Colon (tissue), 2 donors: ENCODE measurements at regions not wholly inside any gene's neighbourhood (a gene's known extent, or its start where the extent isn't known, plus 50 kb on each side); places are given as distances from the start of the nearest gene placed in this dataset.

Experiments used
- FAIRE-seq: peaks from 2 replicates; lab custom pipeline; 2012; peaks lifted over from hg19 to GRCh38; lab: Jason Lieb, UNC
- donor health status: control.
- donor health status: control.

GRCh38 chr14:97446087-97446486 is 648.9 kb downstream of the VRK1 start:
- FAIRE-seq = no peak

GRCh38 chr14:97452314-97452713 is 655.1 kb downstream of the VRK1 start:
- no peak for FAIRE-seq

GRCh38 chr14:97453991-97454390 is 656.8 kb downstream of the VRK1 start:
- FAIRE-seq = no peak

- no peak for FAIRE-seq
Measured at GRCh38 chr14:97456462-97456861, 659.3 kb downstream of the VRK1 start.

GRCh38 chr14:97456958-97457357 is 659.8 kb downstream of the VRK1 start:
- FAIRE-seq = no peak

GRCh38 chr14:97457575-97458085 is 660.4 kb downstream of the VRK1 start:
- FAIRE-seq = no peak

GRCh38 chr14:97458255-97458654 is 661.1 kb downstream of the VRK1 start:
- FAIRE-seq = no peak

GRCh38 chr14:97458661-97459579 is 661.7 kb downstream of the VRK1 start:
- no peak for FAIRE-seq

- FAIRE-seq = no peak
Measured at GRCh38 chr14:97462081-97462480, 664.9 kb downstream of the VRK1 start.

GRCh38 chr14:97468220-97468619 is 671.0 kb downstream of the VRK1 start:
- no peak for FAIRE-seq

- no peak for FAIRE-seq
Measured at GRCh38 chr14:97477353-97477752, 680.2 kb downstream of the VRK1 start.

GRCh38 chr14:97485201-97485600 is 688.0 kb downstream of the VRK1 start:
- no peak for FAIRE-seq

- FAIRE-seq = no peak
Measured at GRCh38 chr14:97486601-97487120, 689.5 kb downstream of the VRK1 start.

- no peak for FAIRE-seq
Measured at GRCh38 chr14:97489750-97490149, 692.6 kb downstream of the VRK1 start.

GRCh38 chr14:97490521-97491070 is 693.4 kb downstream of the VRK1 start:
- FAIRE-seq = no peak

- FAIRE-seq = no peak
Measured at GRCh38 chr14:97491697-97492096, 694.5 kb downstream of the VRK1 start.

GRCh38 chr14:97499790-97500481 is 702.8 kb downstream of the VRK1 start:
- FAIRE-seq = no peak

GRCh38 chr14:97506626-97507025 is 709.4 kb downstream of the VRK1 start:
- FAIRE-seq = no peak

GRCh38 chr14:97513891-97514290 is 716.7 kb downstream of the VRK1 start:
- no peak for FAIRE-seq

GRCh38 chr14:97517566-97518234 is 720.5 kb downstream of the VRK1 start:
- FAIRE-seq = no peak

- FAIRE-seq = no peak
Measured at GRCh38 chr14:97523936-97524335, 726.8 kb downstream of the VRK1 start.
